HCT116 (cell line): ENCODE measurements at regions not wholly inside any gene's neighbourhood (a gene's known extent, or its start where the extent isn't known, plus 50 kb on each side); places are given as distances from the start of the nearest gene placed in this dataset.

Experiments used
- ATAC-seq: fragments of 200-7000 bp; cut with Tn5 transposase; 2 replicates; pipeline ENCODE4 v1.9.1; 2020; ENCODE audit warnings: mild to moderate bottlenecking, moderate library complexity
- BruUV-seq: library from RNA; stranded (reverse); fragments of 400-500 nt; replicated peaks from 2 replicates; lab custom pipeline; 2021; lab: Mats Ljungman, UMichigan
- CTCF ChIA-PET: fragments of 300-600 bp; sonication (Branson Sonifier 250); formaldehyde crosslinking; loops from one replicate; lab custom pipeline; 2021; ENCODE audit warnings: antibody characterized with exemption; lab: Charles Lee
- POLR2A ChIA-PET: fragments of 300-600, 350-600 bp; sonication (Branson Sonifier 250); formaldehyde crosslinking; loops from one replicate; lab custom pipeline; 2021; ENCODE audit warnings: antibody characterized with exemption; lab: Charles Lee
- RAD21 ChIA-PET, 2 experiments: fragments of 300-600 bp; sonication (Branson Sonifier 250); formaldehyde crosslinking; loops; one replicate each; lab custom pipeline; 2023; ENCODE audit warnings: low total read pairs in 2 of 2; ENCODE audit not compliant: uncharacterized antibody in 2 of 2, unreplicated experiment in 2 of 2, low non-redundant PET in 1 of 2; lab: Charles Lee
- DNase-seq: peaks from one replicate; pipeline ENCODE4 v3.0.0-alpha.2; 2010; ENCODE audit warnings: low read depth, low spot score
- H2AFZ ChIP-seq: fragments of 200-600 bp; shearing (Covaris generic), sonication (generic); 2 replicates; pipeline ENCODE4 v1.6.1; 2017; ENCODE audit warnings: low read depth, mixed run types, mixed read lengths, antibody characterized with exemption, low read length; ENCODE audit not compliant: poor library complexity, severe bottlenecking
- H3K27ac ChIP-seq: 2 replicates; pipeline ENCODE4 v1.5.1; 2012; ENCODE audit warnings: low read depth, low read length
- H3K27me3 ChIP-seq: fragments of 200-600 bp; sonication (generic); 2 replicates; pipeline ENCODE4 v1.6.1; 2016; ENCODE audit warnings: mixed run types, low read length, mixed read lengths; ENCODE audit not compliant: insufficient read depth
- H3K36me3 ChIP-seq, 2 experiments: fragments of 200-500 bp in 1 of 2; fragments of 200-600 bp in 1 of 2; sonication (Bioruptor generic) in 1 of 2; sonication (generic) in 1 of 2; 2 replicates each; pipeline versions ENCODE4 v1.5.1 to v1.6.1; 2014 to 2016; ENCODE audit warnings: low read length in 2 of 2, inconsistent platforms in 1 of 2, mixed read lengths in 1 of 2, mixed run types in 1 of 2; ENCODE audit not compliant: insufficient read depth in 2 of 2, control insufficient read depth in 1 of 2
- H3K4me1 ChIP-seq, 2 experiments: fragments of 200-600 bp in 1 of 2; sonication (generic) in 1 of 2; 2 replicates each; pipeline versions ENCODE4 v1.5.1 to v1.6.1; 2012 to 2017; ENCODE audit warnings: low read length in 2 of 2, inconsistent platforms in 1 of 2, mild to moderate bottlenecking in 1 of 2, mixed read lengths in 1 of 2, mixed run types in 1 of 2, moderate library complexity in 1 of 2; ENCODE audit not compliant: insufficient read depth in 2 of 2, control insufficient read depth in 1 of 2
- H3K4me2 ChIP-seq: fragments of 200-600 bp; sonication (generic); 2 replicates; pipeline ENCODE4 v1.6.1; 2017; ENCODE audit warnings: mixed run types, low read length, mixed read lengths
- H3K4me3 ChIP-seq, 2 experiments: fragments of 200-600 bp in 1 of 2; sonication (generic) in 1 of 2; replicated peaks in 1 of 2; 2 replicates each; pipeline ENCODE4 v1.5.1; 2011 to 2016; ENCODE audit warnings: low read length in 2 of 2, control low read depth in 1 of 2, low read depth in 1 of 2, mild to moderate bottlenecking in 1 of 2, mixed read lengths in 1 of 2, mixed run types in 1 of 2
- H3K79me2 ChIP-seq: fragments of 200-600 bp; sonication (generic); 2 replicates; pipeline ENCODE4 v1.6.1; 2017; ENCODE audit warnings: mild to moderate bottlenecking, mixed run types, low read length, moderate library complexity, mixed read lengths; ENCODE audit not compliant: insufficient read depth
- H3K9ac ChIP-seq: fragments of 200-600 bp; sonication (generic); 2 replicates; pipeline ENCODE4 v1.6.1; 2016; ENCODE audit warnings: low read length, mixed read lengths
- H3K9me2 ChIP-seq: fragments of 200-600 bp; sonication (generic), shearing (Covaris generic); 2 replicates; pipeline ENCODE4 v1.6.1; 2017; ENCODE audit warnings: mixed run types, mild to moderate bottlenecking, moderate library complexity; ENCODE audit not compliant: insufficient read depth
- H3K9me3 ChIP-seq, 2 experiments: fragments of 200-500 bp in 1 of 2; fragments of 200-600 bp in 1 of 2; sonication (Bioruptor generic) in 1 of 2; sonication (generic) in 1 of 2; 2 replicates each; pipeline ENCODE4 v1.6.1; 2014 to 2017; ENCODE audit warnings: low read length in 2 of 2, mixed read lengths in 2 of 2, inconsistent platforms in 1 of 2, low read depth in 1 of 2, mild to moderate bottlenecking in 1 of 2, mixed run types in 1 of 2, moderate library complexity in 1 of 2; ENCODE audit not compliant: control insufficient read depth in 1 of 2, insufficient read depth in 1 of 2
- H4K20me1 ChIP-seq: fragments of 200-600 bp; sonication (generic), shearing (Covaris generic); 2 replicates; pipeline ENCODE4 v1.6.1; 2017; ENCODE audit warnings: mixed run types, mild to moderate bottlenecking, moderate library complexity; ENCODE audit not compliant: insufficient read depth
- CBX3 ChIP-seq: IDR thresholded peaks from 2 replicates; pipeline ENCODE4 v1.6.1; 2012; ENCODE audit warnings: low read depth
- EGR1 ChIP-seq: IDR thresholded peaks from 2 replicates; pipeline ENCODE4 v1.6.1; 2012; ENCODE audit warnings: low read depth
- EZH2phosphoT487 ChIP-seq: fragments of 200-600 bp; IDR thresholded peaks from 2 replicates; pipeline ENCODE4 v1.6.1; 2018; ENCODE audit warnings: antibody characterized with exemption, borderline replicate concordance
- JUND ChIP-seq: IDR thresholded peaks from 2 replicates; pipeline ENCODE4 v1.6.1; 2012
- POLR2A ChIP-seq: IDR thresholded peaks from 2 replicates; pipeline ENCODE4 v1.7.0; 2011; ENCODE audit warnings: borderline replicate concordance; ENCODE audit not compliant: insufficient read depth, insufficient read length; ENCODE audit errors: extremely low read depth
- POLR2AphosphoS5 ChIP-seq: IDR thresholded peaks from 2 replicates; pipeline ENCODE4 v1.6.1; 2011; ENCODE audit warnings: mild to moderate bottlenecking, low read depth, low read length, moderate library complexity
- SIN3A ChIP-seq: IDR thresholded peaks from 2 replicates; pipeline ENCODE4 v1.6.1; 2012; ENCODE audit warnings: low read depth
- TCF7L2 ChIP-seq: IDR thresholded peaks from 2 replicates; pipeline ENCODE4 v1.7.0; 2011; ENCODE audit warnings: borderline replicate concordance, inconsistent platforms; ENCODE audit not compliant: insufficient read depth, insufficient read length; ENCODE audit errors: extremely low read depth
- ZFX ChIP-seq: fragments of 450-650 bp; IDR thresholded peaks from 2 replicates; pipeline ENCODE4 v1.6.1; 2017
- ZNF274 ChIP-seq: fragments of 200-500 bp; sonication (Bioruptor generic); IDR thresholded peaks from 2 replicates; pipeline ENCODE4 v1.6.1; 2014; ENCODE audit warnings: mild to moderate bottlenecking, low read depth, low read length, inconsistent platforms
- intact Hi-C: fragments of 100-400 bp; cut with micrococcal nuclease; formaldehyde crosslinking; loops from 2 replicates; pipeline ENCODE4 v1.10.0; 2022
- TF ChIP-seq, protein P1 (sequence below): IDR thresholded peaks from 2 replicates; pipeline ENCODE4 v1.6.1; 2012

DNA sequence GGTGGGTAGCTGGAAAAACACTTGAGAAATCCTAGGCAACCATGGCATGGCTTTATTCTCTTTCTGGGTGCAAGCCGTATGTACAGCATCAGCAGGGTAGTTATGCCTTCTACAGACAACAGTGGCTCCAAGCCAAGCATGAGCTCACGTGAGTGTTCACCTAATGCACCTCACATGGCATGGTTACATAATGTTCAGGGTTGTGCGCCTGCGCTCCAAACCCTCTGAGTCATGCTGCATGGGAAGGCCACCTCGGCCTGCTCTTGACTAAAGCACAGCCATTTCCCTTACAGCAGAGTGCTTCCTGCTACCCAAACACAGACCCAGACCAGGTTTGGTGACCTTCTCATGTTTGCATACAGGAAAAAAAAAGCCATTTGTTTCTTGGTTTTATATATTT lies 96.2 kb downstream of the VIP start (continued):
- TF ChIP-seq POLR2AphosphoS5 = no peak
- TF ChIP-seq, all 23 proteins: peak for 0

DNA sequence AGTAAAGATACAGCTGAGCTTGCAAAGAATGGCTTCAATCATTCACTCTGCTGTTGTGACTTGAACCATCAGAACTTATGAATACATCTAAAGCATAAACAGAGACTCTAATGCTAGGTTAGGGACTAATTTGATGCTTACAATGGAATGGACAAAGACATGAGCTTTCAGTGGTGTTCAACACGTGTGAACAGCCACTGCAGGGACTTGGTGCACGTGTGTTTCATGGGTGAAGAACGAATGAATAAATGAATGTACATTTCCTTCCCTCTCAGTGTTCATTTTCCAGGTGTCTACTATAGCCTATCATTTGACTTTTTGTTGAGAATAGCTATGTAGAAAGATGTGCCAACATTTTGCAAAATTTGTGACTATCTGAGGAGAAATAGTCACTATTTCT lies 98.3 kb downstream of the VIP start:
- POLR2A ChIA-PET = no interaction called here
- Histone ChIP-seq H3K4me2 (no peak overlapping the region), H2AFZ (no peak overlapping the region), H4K20me1 (no peaks in the 10 kb centered on the region), H3K79me2 (no peaks in the 10 kb centered on the region), H3K27me3 (peaks cover 32% of the 10 kb centered on the region), H3K4me1 (no peaks in the 10 kb centered on the region), H3K9me3 (peaks cover 0 to 4% of the 10 kb centered on the region in 2 experiments; a peak in 1 of 4 replicates), H3K4me3 (no peak overlapping the region), H3K36me3 (no peaks in the 10 kb centered on the region), H3K9ac (no peak overlapping the region), H3K9me2 (no peaks in the 10 kb centered on the region), H3K27ac (no peak overlapping the region)
- TF ChIP-seq CBX3 (no peak), TCF7L2 (no peak), EGR1 (no peak), JUND (no peak), ZFX (no peak), POLR2AphosphoS5 (no peak), ZNF274 (no peak), SIN3A (no peak), EZH2phosphoT487 (no peak), POLR2A (no peak)
- TF ChIP-seq, protein P1, sequence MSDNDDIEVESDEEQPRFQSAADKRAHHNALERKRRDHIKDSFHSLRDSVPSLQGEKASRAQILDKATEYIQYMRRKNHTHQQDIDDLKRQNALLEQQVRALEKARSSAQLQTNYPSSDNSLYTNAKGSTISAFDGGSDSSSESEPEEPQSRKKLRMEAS = no peak
- intact Hi-C loops = no loop called here
- BruUV-seq = no TSS peak
- CTCF ChIA-PET = no interaction called here
- no peak for ATAC-seq
- RAD21 ChIA-PET = no interaction called here
- DNase-seq = no peak
